Upper lobe of right lung (tissue), 1 donor: ENCODE measurements at regions not wholly inside any gene's neighbourhood (a gene's known extent, or its start where the extent isn't known, plus 50 kb on each side); places are given as distances from the start of the nearest gene placed in this dataset.

Experiments used
- ATAC-seq: fragments of 200-7000 bp; cut with Tn5 transposase; one replicate; pipeline ENCODE4 v1.9.1; 2020; ENCODE audit warnings: mild to moderate bottlenecking, moderate library complexity
- DNase-seq: peaks from one replicate; pipeline ENCODE4 v3.0.0-alpha.2; 2020
- H3K27ac ChIP-seq: fragments of 200-600 bp; one replicate; pipeline ENCODE4 v1.8.0; 2022
- H3K27me3 ChIP-seq: fragments of 200-600 bp; one replicate; pipeline ENCODE4 v1.8.0; 2022; ENCODE audit warnings: mild to moderate bottlenecking
- H3K36me3 ChIP-seq: fragments of 200-600 bp; one replicate; pipeline ENCODE4 v1.8.0; 2022
- H3K4me1 ChIP-seq: fragments of 200-600 bp; one replicate; pipeline ENCODE4 v1.8.0; 2022
- H3K4me3 ChIP-seq: fragments of 200-600 bp; one replicate; pipeline ENCODE4 v1.8.0; 2022; ENCODE audit warnings: mild to moderate bottlenecking
- H3K9me3 ChIP-seq: fragments of 200-600 bp; one replicate; pipeline ENCODE4 v1.8.0; 2022
- CTCF ChIP-seq: fragments of 200-600 bp; IDR thresholded peaks from one replicate; pipeline ENCODE4 v1.8.0; 2022; ENCODE audit warnings: antibody characterized with exemption
- intact Hi-C: fragments of 100-400 bp; cut with DNase I; formaldehyde crosslinking; loops from one replicate; pipeline ENCODE4 v1.11.0; 2022
- donor health status: DM: no; HTN: yes; CAD: no; lungs with severe emphysema.

DNA sequence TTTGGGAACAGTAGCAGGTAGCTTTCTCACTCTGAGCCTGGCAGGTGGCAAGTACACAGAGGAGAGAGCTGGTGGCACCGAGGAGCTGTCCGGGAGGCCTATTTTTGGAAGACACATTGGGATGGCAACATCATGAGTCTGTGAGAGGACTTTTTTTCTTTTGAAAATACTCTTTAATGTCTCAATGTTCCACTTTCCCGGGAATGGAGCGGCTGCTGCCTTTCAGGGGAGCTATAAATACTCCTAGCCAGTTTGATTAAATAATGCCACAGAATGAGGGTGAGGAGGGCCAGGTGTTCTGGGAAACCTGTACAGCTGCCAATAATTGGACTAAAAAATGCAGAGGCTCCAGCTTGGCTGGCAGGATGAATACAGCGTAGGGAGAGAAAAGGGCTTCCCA lies 93.3 kb upstream of the COG2 start:
- intact Hi-C loops: no loop called here
- no peaks in the 10 kb centered on the region for H3K27me3 ChIP-seq
- no peaks in the 10 kb centered on the region for H3K4me1 ChIP-seq
- DNase-seq: no peak
- H3K36me3 ChIP-seq: no peaks in the 10 kb centered on the region
- no peaks in the 10 kb centered on the region for H3K9me3 ChIP-seq
- no peak overlapping the region for H3K27ac ChIP-seq
- peak; percentile 32 for ATAC-seq
- H3K4me3 ChIP-seq: no peak overlapping the region
- no peak for TF ChIP-seq CTCF

DNA sequence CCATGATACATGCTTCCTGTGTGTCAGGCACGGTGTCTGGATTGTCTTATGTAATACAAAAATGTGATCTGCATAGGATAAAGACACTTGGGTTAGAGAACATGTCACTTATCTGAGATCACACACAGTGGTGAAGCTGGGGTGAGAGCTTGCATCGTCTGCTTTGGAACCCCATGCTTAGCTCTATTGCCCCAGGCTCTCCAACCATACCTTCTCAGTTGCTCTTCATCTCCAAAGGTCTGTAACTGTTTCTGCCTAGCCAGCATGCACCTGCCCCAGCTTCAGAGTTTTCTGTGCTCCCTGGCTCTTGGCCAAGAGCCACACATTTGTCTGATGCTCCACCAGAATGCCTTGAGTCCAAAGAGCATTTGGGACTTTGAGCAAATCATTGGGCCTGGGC lies 93.9 kb upstream of the COG2 start:
- H3K36me3 ChIP-seq: no peaks in the 10 kb centered on the region
- no peaks in the 10 kb centered on the region for H3K27me3 ChIP-seq
- no peak for ATAC-seq
- no peak overlapping the region for H3K4me3 ChIP-seq
- no peaks in the 10 kb centered on the region for H3K9me3 ChIP-seq
- no peak overlapping the region for H3K27ac ChIP-seq
- DNase-seq: no peak
- no peaks in the 10 kb centered on the region for H3K4me1 ChIP-seq
- TF ChIP-seq CTCF: no peak
- intact Hi-C loops: no loop called here

- TF ChIP-seq CTCF: no peak
- no peak overlapping the region for H3K27ac ChIP-seq
- no peaks in the 10 kb centered on the region for H3K36me3 ChIP-seq
- ATAC-seq (no peak), DNase-seq (no peak)
- H3K9me3 ChIP-seq: no peaks in the 10 kb centered on the region
- H3K4me3 ChIP-seq: no peak overlapping the region
- H3K4me1 ChIP-seq: no peaks in the 10 kb centered on the region
- H3K27me3 ChIP-seq: no peaks in the 10 kb centered on the region
- intact Hi-C loops: no loop called here
Measured at GRCh38 chr1:230545181-230545580, 97.1 kb upstream of the COG2 start.

GRCh38 chr1:230544758-230545157 lies 97.5 kb upstream of the COG2 start:
- no peaks in the 10 kb centered on the region for H3K4me1 ChIP-seq
- no peaks in the 10 kb centered on the region for H3K36me3 ChIP-seq
- H3K27me3 ChIP-seq: no peaks in the 10 kb centered on the region
- ATAC-seq (no peak), DNase-seq (no peak)
- no peaks in the 10 kb centered on the region for H3K9me3 ChIP-seq
- intact Hi-C loops: no loop called here
- TF ChIP-seq CTCF: no peak
- H3K4me3 ChIP-seq: no peak overlapping the region
- no peak overlapping the region for H3K27ac ChIP-seq

- intact Hi-C loops: no loop called here
- no peak overlapping the region for H3K4me3 ChIP-seq
- H3K27me3 ChIP-seq: no peaks in the 10 kb centered on the region
- H3K27ac ChIP-seq: no peak overlapping the region
- ATAC-seq (no peak), DNase-seq (no peak)
- H3K36me3 ChIP-seq: no peaks in the 10 kb centered on the region
- H3K4me1 ChIP-seq: no peaks in the 10 kb centered on the region
- no peak for TF ChIP-seq CTCF
- H3K9me3 ChIP-seq: no peaks in the 10 kb centered on the region
Measured at GRCh38 chr1:230543085-230543484, 99.2 kb upstream of the COG2 start.

GRCh38 chr1:230542681-230543080 lies 99.6 kb upstream of the COG2 start:
- DNase-seq (no peak), ATAC-seq (no peak)
- Histone ChIP-seq H3K9me3 (no peaks in the 10 kb centered on the region), H3K4me1 (no peaks in the 10 kb centered on the region), H3K27me3 (no peaks in the 10 kb centered on the region), H3K4me3 (no peak overlapping the region), H3K27ac (no peak overlapping the region), H3K36me3 (no peaks in the 10 kb centered on the region)
- intact Hi-C loops: no loop called here
- no peak for TF ChIP-seq CTCF
